Esophagus muscularis mucosa (tissue), 3 donors: ENCODE measurements at regions not wholly inside any gene's neighbourhood (a gene's known extent, or its start where the extent isn't known, plus 50 kb on each side); places are given as distances from the start of the nearest gene placed in this dataset.

Source experiments
- CTCF ChIP-seq, 3 experiments: fragments of 200-600 bp in 2 of 3; fragments of 450-650 bp in 1 of 3; sonication (generic) in 2 of 3; IDR thresholded peaks; one replicate each; pipeline ENCODE4 v1.5.1; 2017 to 2019; ENCODE audit warnings: antibody characterized with exemption in 3 of 3, mild to moderate bottlenecking in 2 of 3, moderate library complexity in 1 of 3
- POLR2A ChIP-seq: fragments of 450-650 bp; IDR thresholded peaks from one replicate; pipeline ENCODE4 v1.6.1; 2017; ENCODE audit warnings: antibody characterized with exemption, moderate library complexity, mild to moderate bottlenecking, low read depth
- POLR2AphosphoS5 ChIP-seq, 2 donors: sonication (generic); formaldehyde crosslinking; IDR thresholded peaks; one replicate each; pipeline ENCODE4 v1.6.1; 2017; ENCODE audit warnings: antibody characterized with exemption in 2 of 2

GRCh38 chr3:139780593-139780992 lies 102.8 kb upstream of the NMNAT3 start:
- no peak for TF ChIP-seq CTCF (IDR thresholded peaks at IDR 0.05)
- no peak for TF ChIP-seq POLR2AphosphoS5 (IDR thresholded peaks at IDR 0.05)
- TF ChIP-seq POLR2A: no peak
